NCI-H146 (cell line): ENCODE measurements at regions not wholly inside any gene's neighbourhood (a gene's known extent, or its start where the extent isn't known, plus 50 kb on each side); places are given as distances from the start of the nearest gene placed in this dataset.

Source experiments
- DNase-seq: peaks from one replicate; lab custom pipeline; 2025; lab: John Stamatoyannopoulos, UW

- DNase-seq, result no peak
These were observed 776.1 kb downstream of the BRD1 start for GRCh38 chr22:49051491-49052022.

DNA sequence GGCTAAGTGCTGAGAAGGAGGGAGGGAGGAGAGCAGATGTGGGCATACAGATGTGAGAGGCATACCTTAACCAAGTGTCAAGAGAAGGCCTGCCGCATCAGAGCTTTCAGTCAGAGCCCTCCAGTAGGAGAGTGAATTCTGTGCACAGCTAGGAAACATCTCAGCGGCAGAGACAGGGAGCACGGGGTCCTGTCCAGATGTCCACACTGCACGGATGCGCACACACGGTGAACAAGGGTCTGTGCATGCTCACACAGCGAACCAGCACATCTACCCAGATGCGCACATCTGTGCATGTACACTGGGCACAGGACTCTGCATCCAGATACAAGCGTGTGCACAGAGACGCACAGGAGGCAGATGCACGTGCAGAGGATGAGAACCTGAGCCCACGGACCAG lies 778.0 kb downstream of the BRD1 start:
- no peak for DNase-seq

GRCh38 chr22:49048591-49048990 lies 779.1 kb downstream of the BRD1 start:
- DNase-seq, result no peak

DNA sequence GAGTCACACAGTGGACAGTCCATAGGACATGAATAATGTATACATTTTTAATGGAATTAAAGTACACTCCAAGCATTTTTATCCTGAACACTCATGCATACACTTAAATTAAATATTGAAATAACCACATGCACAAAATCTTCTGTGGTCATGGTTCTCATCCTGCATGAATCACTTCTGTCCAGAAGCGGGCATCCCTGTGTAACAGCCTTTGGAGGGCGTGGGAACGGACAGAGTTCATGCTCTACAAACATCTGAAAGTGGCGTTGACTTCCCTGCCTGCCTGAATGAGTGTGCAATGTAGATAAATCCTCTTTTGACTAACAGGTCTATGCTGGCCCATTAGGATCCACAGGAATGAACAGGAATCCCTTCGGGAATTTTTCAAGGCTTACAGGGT lies 780.2 kb downstream of the BRD1 start:
- DNase-seq, result no peak

- peak; percentile 72 for DNase-seq
These were observed 780.9 kb downstream of the BRD1 start for GRCh38 chr22:49046546-49047361.

- DNase-seq, result no peak
These were observed 781.6 kb downstream of the BRD1 start for GRCh38 chr22:49046000-49046545.

- no peak for DNase-seq
These were observed 782.4 kb downstream of the BRD1 start for GRCh38 chr22:49045276-49045675.

- DNase-seq, result no peak
These were observed 782.9 kb downstream of the BRD1 start for GRCh38 chr22:49044776-49045175.

DNA sequence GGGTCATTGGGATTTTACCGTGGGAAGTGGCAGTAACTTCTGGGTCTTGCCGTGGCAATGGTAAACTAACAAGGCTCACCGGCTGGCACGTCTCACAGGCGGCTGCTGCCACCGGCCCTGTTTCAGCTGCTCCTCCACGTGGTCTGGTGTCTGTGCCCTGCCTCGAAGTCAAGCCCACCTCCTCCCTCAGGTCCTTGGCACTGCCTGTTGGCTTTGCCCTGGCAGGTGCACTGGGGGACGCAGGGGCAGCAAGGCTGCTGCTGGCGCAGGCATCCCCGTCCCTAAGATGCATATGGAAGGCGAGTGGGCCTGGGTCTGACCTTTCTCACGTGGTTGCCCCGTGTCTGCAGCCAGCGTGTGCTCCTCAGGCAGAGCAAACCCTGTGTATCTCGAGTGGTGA lies 783.6 kb downstream of the BRD1 start:
- no peak for DNase-seq

DNA sequence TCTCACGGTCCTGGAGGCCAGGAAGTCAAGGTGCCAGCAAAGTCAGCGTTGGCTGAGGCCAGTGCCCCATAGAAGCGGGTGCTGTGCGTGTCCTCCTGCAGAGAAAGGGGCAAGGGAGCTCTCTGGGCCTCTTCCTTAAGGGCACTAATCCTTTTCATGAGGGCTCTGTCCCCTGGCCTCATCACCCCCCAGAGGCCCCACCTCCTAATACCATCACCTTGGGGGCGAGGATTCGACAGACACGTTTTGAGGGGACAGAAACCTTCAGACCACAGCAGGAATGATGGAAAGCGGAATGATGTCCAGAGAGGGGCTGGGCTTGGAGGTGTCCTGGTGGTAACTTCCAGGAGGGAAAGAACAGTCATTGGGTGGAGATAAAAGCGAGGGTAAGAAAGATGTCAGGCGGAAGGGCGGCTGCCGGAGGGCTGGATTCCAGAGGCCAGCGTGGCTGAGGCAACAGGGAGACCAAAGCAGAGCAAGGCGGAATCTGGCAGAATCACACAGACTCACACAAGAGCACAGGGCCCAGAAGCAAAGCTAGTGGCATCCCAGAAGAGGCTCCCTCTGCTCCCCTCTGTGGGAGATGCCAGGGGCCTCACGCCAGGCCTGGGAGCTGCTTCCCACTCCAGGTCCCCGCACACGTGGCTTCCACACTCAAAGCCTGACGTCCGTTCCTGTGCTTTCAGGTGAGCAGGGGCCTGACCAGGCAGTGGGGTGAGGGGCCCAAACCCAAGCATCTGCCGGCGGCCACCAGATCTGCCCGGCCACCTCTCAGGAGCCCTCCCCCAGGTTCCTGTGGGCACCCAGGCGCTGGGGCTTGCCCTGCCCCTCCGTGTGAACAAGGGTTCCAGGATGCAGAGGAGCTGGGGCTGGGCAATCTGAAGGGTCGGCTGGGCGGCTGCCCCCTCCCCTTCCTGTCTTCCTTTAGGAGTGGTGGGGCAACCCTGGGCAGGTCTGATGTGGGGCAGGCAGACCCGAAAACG lies 784.5 kb downstream of the BRD1 start:
- DNase-seq, result no peak

GRCh38 chr22:49042066-49042465 lies 785.6 kb downstream of the BRD1 start:
- no peak for DNase-seq

DNA sequence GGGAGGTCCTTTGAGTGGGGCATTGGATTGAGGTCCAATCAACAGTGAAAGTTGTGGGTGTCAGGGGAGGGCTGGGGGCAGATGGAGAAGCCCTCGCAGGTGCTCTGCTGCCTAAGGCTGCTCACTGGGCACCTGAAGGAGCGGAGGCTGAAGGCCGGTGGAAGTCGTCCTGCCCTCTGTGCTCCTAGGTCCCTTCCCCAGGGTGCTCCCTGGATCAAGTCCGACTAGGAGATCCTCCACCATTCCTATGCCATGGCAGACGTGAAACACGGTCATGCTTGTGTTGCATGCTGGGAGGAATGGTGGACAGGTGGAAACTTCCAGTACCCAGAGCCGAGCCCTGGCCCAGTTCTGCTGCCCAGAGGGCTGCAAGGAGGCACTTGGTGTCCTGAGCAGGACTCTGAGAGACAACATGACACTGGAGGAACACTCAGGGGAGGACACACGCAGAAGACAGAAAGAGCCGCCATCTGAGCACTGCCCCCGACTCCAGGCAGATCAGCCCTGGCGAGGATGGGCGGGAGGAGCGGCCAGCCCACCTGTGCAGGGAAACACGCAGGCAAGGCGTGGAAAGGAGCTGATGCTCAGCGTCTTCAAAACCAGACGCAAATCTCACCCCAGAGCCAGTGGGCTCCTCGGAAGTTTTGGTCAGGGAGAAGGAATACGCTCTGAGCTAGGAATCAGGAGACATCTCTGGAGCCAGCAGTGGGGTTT lies 786.8 kb downstream of the BRD1 start:
- no peak for DNase-seq

DNA sequence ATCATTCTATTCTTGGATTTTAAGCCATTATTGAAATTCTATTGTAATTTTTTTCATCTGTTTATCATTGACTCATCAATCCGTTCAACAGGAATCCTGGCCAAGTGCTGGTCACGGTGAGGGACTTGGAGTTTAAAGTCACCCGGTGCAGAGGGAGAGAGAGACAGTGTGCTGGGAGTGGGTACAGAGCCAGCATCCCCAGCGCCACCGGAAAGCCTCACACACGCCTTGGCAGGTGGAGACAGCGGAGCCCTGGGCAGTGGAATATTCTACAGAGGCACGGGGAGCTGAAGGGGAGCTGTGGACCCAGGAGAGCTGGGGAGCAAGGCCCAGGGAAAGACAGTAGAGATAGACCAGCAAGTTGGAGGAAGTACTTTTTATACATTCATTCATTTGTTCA lies 787.6 kb downstream of the BRD1 start:
- no peak for DNase-seq

- DNase-seq, result no peak
These were observed 788.0 kb downstream of the BRD1 start for GRCh38 chr22:49039625-49040024.

DNA sequence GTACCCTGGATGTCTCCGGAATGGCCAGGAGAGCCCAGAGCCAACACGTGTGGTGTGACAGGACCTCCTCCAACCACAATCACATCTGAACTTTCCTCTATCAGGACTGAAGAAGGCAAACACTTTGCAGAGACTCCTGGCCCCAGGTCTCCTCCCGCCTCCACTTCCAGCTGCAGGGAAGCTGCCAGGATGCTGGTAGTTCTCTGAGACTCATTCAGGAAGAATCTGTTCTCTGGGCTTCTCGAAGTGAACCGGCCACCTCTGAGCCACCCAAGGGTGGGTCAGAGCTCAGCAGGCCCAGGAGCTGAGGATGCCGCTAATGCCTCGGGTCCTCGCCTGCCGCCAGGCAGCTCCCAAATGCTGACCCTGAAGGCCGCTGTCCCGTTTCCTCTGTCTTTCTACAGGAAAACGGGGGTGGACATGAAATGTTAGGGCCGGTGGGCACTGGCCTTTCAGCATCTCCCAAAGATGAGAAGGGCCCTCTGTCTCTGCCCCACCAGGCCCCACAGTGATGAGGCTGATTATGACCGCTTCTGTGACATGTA lies 789.9 kb downstream of the BRD1 start:
- DNase-seq, result no peak

DNA sequence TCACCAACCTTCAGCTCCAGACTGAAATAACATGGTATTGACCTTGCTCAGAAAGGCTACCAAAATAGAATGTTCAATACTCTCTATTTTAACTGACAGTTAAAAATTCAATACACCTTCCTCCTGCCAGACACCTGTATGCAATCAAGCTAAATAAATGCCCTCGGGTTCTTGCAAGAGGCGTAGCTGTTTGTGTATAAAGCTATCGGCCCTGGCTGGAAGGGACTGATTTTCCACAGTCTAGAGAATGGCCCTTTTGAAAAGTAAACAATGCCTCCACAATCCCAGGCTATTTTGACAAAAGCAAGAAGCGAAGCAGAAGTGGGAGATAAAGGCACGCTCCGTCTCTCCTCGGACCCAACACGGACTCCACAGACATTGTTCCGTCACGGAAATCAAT lies 791.2 kb downstream of the BRD1 start:
- peak; percentile 50 for DNase-seq

- no peak for DNase-seq
These were observed 791.7 kb downstream of the BRD1 start for GRCh38 chr22:49035818-49036457.

- no peak for DNase-seq
These were observed 792.5 kb downstream of the BRD1 start for GRCh38 chr22:49034836-49035817.

DNA sequence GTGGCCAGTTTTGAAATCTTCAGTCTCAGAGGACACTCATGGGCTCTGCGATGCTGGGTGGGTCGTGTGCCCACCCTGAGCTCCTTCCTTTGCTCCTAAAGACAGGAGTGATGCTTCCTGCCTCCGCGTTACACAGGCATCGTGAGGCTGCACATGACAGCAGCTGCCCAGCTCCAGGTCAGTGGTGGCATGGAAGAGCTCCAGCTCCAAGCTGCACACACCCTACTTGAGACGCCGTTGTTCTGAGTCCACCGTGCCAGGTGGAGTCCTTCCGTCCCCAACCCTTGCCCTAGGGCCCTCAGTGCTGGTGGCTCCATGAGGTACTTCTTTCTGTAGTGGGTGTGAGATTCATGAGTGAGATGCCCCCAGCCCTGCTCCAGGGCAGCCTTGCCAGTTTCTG lies 794.1 kb downstream of the BRD1 start:
- no peak for DNase-seq

DNA sequence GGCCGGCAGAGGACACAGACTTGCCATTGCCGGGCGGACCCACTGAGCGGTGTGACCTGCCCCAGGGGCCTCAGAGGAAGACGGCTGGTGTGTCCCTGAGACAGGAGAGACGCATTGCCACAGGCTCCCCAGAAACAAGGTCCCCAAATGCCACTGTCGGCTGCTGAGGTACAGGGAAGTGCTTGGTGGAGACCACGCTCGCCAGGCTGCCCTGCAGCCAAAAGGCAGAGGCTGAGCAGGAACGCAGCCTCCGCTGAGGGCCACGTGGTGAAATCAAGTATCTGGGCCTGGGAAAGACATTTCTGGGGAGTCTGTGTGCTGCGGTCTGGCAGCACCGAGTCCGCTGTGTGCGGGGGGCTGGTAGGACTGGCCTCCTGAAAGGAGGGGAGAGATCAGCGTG lies 794.9 kb downstream of the BRD1 start:
- no peak for DNase-seq
